ENCODE measurements at regions not wholly inside any gene's neighbourhood (a gene's known extent, or its start where the extent isn't known, plus 50 kb on each side); places are given as distances from the start of the nearest gene placed in this dataset.

DNA sequence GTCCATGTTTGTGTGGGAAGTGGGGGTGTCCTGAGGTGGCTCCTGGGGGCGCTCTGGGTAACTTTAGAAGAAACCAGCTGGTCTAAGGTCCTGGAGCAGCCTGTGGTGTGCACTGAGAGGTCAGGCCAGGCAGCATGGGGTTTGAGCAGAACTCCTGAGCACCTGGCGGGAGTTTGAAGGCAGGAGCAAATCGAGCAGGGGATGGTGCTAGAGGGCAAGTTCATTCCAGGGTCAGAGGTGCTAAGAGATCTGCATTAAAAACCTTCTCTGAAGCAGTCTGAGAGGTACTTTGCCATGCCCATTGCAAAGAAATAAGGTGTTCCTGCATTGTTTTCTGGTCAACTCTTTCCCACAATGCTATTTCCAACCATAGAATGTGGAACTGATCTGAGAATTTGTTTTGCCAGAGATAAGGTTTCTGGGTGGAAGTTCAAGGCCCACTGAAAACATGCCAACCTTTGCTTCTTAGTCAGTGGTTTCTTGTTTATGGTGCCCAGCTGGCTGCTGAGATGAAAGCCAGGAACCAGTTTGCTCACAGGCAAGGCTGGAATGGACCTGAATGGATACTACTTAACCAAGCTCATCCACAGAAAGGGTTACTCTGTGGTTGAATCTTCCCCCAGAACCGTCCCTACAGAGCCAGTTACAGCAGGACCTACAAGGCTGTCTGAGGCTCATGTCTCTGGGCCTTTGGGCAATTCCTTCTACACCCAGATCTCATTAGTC is 136.3 kb upstream of the TMEM72 start:
- no peak for DNase-seq (ENCODE audit: low read depth)
- no peak overlapping the region for H3K4me3 ChIP-seq (ENCODE audit: low read length)
- TF ChIP-seq, protein P1, sequence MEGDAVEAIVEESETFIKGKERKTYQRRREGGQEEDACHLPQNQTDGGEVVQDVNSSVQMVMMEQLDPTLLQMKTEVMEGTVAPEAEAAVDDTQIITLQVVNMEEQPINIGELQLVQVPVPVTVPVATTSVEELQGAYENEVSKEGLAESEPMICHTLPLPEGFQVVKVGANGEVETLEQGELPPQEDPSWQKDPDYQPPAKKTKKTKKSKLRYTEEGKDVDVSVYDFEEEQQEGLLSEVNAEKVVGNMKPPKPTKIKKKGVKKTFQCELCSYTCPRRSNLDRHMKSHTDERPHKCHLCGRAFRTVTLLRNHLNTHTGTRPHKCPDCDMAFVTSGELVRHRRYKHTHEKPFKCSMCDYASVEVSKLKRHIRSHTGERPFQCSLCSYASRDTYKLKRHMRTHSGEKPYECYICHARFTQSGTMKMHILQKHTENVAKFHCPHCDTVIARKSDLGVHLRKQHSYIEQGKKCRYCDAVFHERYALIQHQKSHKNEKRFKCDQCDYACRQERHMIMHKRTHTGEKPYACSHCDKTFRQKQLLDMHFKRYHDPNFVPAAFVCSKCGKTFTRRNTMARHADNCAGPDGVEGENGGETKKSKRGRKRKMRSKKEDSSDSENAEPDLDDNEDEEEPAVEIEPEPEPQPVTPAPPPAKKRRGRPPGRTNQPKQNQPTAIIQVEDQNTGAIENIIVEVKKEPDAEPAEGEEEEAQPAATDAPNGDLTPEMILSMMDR (IDR thresholded peaks at IDR 0.05; ENCODE audit: insufficient read depth, low read depth, low read length, missing control alignments), result no peak

DNA sequence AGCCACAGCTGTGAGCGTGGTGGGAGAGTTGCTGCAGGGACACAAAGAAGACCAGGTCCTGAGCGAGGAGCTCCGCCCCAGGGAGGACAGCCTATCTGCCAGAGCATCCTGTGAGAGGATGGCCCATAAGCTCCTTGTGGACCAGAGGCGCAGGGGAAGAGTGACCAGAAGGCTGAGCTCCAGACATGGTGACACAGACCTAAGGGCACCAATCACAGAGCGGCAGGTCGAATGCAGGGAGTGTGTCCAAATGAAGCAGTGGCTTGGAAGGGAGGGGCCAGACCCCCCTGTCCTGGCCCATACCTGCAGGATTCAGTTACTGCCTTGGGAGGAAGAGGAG is 135.8 kb upstream of the TMEM72 start:
- TF ChIP-seq, protein P1 (IDR thresholded peaks at IDR 0.05; ENCODE audit: insufficient read depth, low read depth, low read length, missing control alignments), result no peak

DNA sequence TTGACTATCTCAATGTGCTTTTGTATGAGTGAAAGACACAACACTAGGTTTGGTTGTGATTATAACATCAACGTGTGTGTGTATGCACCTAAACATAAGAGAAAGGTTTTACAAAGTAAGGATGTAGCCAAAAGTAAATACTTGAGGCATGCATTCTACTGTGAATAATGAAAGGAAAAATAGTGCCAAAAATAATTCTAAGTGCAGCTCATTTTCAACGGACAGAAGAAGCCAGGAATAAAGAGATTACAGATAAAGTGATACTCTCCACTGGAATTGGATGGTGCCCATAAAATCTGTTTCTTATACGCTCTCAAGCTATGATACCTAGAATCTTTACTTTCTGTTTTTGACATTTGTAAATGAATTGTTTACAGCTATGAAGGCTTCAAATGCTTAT is 135.0 kb upstream of the TMEM72 start:
- no peak for DNase-seq (ENCODE audit: low read depth)
- no peak overlapping the region for H3K4me3 ChIP-seq (ENCODE audit: low read length)
- TF ChIP-seq, protein P1 (IDR thresholded peaks at IDR 0.05; ENCODE audit: insufficient read depth, low read depth, low read length, missing control alignments), result no peak

More for the DNA sequence above, 135.8 kb upstream of the TMEM72 start:
- no peak for DNase-seq (ENCODE audit: low read depth)
- H3K4me3 ChIP-seq (ENCODE audit: low read length), result no peak overlapping the region

DNA sequence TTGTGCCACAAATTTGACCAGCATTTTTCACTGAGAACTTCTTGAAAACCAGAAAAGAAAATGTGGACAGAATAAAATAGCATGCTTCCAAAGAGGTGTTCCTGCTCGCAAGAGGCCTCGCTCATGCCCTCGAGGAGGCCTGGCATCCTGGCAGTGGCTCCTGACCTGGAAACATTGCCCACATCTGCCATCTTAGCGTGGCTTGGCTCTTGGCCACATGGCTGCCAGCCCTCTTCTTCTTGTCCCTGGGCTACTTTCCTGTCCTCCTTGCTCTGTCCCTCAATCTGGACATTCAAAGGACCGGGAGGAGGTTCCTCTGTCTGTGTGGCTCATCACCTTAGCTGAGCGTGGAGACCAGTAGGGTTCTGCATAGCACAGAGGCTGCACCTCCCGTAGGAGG is 131.6 kb upstream of the TMEM72 start:
- no peak for DNase-seq (ENCODE audit: low read depth)
- no peak overlapping the region for H3K4me3 ChIP-seq (ENCODE audit: low read length)

DNA sequence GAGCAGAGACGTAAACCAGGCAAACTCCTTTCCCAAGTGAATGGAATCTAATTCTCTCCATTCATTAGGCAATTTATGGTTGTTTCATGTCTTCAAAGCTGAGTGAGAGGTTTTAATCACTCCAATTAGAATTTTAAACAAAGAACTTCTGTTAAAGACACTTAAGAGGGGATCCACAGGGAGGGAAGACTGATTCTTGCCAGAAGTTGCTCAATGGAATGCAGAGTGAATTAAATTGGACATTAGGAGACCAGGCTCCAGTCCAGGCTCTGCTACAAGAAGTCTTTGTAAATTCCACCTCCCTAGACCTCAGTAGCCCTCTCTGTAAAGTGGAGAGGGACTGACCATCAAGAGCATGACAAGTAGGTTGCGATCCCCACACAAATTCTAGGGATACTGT is 130.7 kb upstream of the TMEM72 start:
- DNase-seq (ENCODE audit: low read depth), result no peak
- TF ChIP-seq, protein P1 (IDR thresholded peaks at IDR 0.05; ENCODE audit: insufficient read depth, low read depth, low read length, missing control alignments), result no peak
- H3K4me3 ChIP-seq (ENCODE audit: low read length), result no peak overlapping the region

More for the DNA sequence above, 131.6 kb upstream of the TMEM72 start:
- TF ChIP-seq, protein P1 (IDR thresholded peaks at IDR 0.05; ENCODE audit: insufficient read depth, low read depth, low read length, missing control alignments), result no peak

DNA sequence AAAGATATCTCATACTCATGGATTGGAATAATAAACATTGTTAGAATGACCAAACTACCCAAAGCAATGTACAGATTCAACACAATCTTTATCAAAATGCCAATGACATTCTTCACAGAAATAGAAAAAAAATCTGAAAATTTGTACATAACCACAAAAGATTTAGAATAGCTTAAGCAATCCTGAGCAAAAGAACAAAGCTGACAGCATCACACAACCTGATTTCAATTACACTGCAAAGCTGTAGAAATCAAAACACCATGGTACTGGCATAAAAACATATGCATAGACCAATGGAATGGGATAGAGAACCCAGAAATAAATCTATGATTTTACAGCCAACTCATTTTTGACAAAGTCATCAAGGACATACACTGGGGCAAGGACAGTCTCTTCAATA is 130.0 kb upstream of the TMEM72 start:
- TF ChIP-seq, protein P1 (IDR thresholded peaks at IDR 0.05; ENCODE audit: insufficient read depth, low read depth, low read length, missing control alignments), result no peak
- H3K4me3 ChIP-seq (ENCODE audit: low read length), result no peak overlapping the region
- no peak for DNase-seq (ENCODE audit: low read depth)

DNA sequence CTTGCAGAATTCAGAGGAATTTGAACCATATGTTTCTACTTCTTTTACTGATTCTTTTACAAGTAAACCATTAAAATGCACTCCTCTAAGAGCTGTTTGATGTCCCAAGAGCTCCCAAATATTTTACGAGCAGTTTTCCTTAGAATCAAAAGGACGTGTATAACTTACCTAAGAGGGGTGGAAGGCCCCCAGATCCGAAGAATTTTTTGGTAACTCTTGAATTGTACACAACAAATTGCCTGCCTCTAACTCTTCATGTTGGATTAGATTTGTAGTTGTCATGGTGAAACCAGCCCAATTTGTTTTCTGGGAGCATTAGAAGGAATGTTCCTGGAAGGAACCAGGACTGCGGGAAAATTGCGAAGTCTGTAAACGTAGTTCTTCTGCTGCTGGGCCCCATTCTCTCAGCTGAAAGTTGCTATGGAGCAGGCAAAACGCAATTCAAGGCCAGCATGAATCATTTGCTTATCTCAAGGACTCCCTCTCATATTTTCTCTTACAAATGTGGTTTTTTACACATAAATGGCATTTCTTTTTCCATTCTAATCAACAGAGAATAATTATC is 124.8 kb upstream of the TMEM72 start:
- TF ChIP-seq, protein P1 (IDR thresholded peaks at IDR 0.05; ENCODE audit: insufficient read depth, low read depth, low read length, missing control alignments), result no peak
- DNase-seq (ENCODE audit: low read depth), result no peak
- H3K4me3 ChIP-seq (ENCODE audit: low read length), result no peak overlapping the region

Measured in epithelial cell of esophagus (primary cell).